Heart right ventricle (tissue), 16 donors: ENCODE measurements at regions not wholly inside any gene's neighbourhood (a gene's known extent, or its start where the extent isn't known, plus 50 kb on each side); places are given as distances from the start of the nearest gene placed in this dataset.

Source experiments
- ATAC-seq, 8 donors: fragments of 200-7000 bp; cut with Tn5 transposase; one replicate each; pipeline ENCODE4 v1.9.1; 2020; ENCODE audit warnings: mild to moderate bottlenecking in 8 of 8, moderate library complexity in 8 of 8, moderate number of reproducible peaks in 1 of 8
- DNase-seq, 2 donors: peaks; one replicate each; pipeline ENCODE4 v3.0.0-alpha.2; 2020
- H3K27ac ChIP-seq, 10 donors: fragments of 200-600 bp; sonication (generic) in 2 of 10; one replicate each; pipeline versions ENCODE4 v1.5.0 to v1.8.0; 2020 to 2022; ENCODE audit warnings: mild to moderate bottlenecking in 3 of 10
- H3K27me3 ChIP-seq, 7 donors: fragments of 200-600 bp; one replicate each; pipeline ENCODE4 v1.8.0; 2021 to 2022; ENCODE audit warnings: mild to moderate bottlenecking in 2 of 7
- H3K36me3 ChIP-seq, 9 donors: fragments of 200-600 bp; sonication (generic) in 1 of 9; one replicate each; pipeline versions ENCODE4 v1.5.0 to v1.8.0; 2020 to 2022; ENCODE audit warnings: mild to moderate bottlenecking in 2 of 9
- H3K4me1 ChIP-seq, 9 donors: fragments of 200-600 bp; sonication (generic) in 1 of 9; one replicate each; pipeline versions ENCODE4 v1.5.0 to v1.8.0; 2020 to 2022; ENCODE audit warnings: mild to moderate bottlenecking in 4 of 9
- H3K4me3 ChIP-seq, 10 donors: fragments of 200-600 bp; sonication (generic) in 2 of 10; one replicate each; pipeline versions ENCODE4 v1.5.0 to v1.8.0; 2020 to 2022; ENCODE audit warnings: mild to moderate bottlenecking in 7 of 10, moderate library complexity in 2 of 10
- H3K9me3 ChIP-seq, 11 donors: fragments of 200-600 bp in 10 of 11; sonication (generic) in 2 of 11; one replicate each; pipeline versions ENCODE4 v1.5.0 to v1.8.0; 2013 to 2022; ENCODE audit warnings: mild to moderate bottlenecking in 2 of 11, control low read depth in 1 of 11, moderate library complexity in 1 of 11
- CTCF ChIP-seq, 9 donors: fragments of 200-600 bp; sonication (generic) in 2 of 9; IDR thresholded peaks; one replicate each; pipeline versions ENCODE4 v1.5.0 to v1.8.0; 2021 to 2022; ENCODE audit warnings: antibody characterized with exemption in 9 of 9, mild to moderate bottlenecking in 5 of 9, moderate library complexity in 1 of 9
- WGBS, 2 donors: extraction: QIAGEN DNeasy Blood & Tissue Kit; methylation state at CpG; one replicate each; pipeline ENCODE4 v1.1.7; 2013; ENCODE audit warnings: inconsistent platforms in 1 of 2; 5-methylcytosine and 5-hydroxymethylcytosine counted together
- intact Hi-C, 10 donors: fragments of 100-400 bp; cut with DNase I; formaldehyde crosslinking; loops; one replicate each; pipeline versions ENCODE4 v1.11.1 to v1.14.2; 2022
- donor health status: Arrhythmogenic right ventricular cardiomyopathy.
- donor health status: ischemic (EF 13 %, LVEDD 7.1; RV severe dilation, severe dysfunction).
- donor health status: healthy with polysubstance abuse.
- donor health status: DM: no; HTN: yes; CAD: no.
- donor health status: DM: no; HTN: no; CAD: no.
- donor health status: ischemic (EF 25% LVEDD 6.9; RV normal size, moderate dysfunction).
- donor health status: ischemic (EF 25% LVEDD 5.7; RV mildly dilated, moderate dysfunction).
- donor health status: healthy.
- donor health status: DM: yes; HTN: yes; CAD: no.
- donor health status: Ischemic cardiomyopathy.
- donor health status: ischemic (EF 35%, LVEDD 5.7; RV mildly dilated, moderate dysfunction).
- donor health status: nonischemic (EF 11% LVEDD 7.7; RV severe dilation, severe dysfunction).
- donor health status: DM: yes; HTN: yes; CAD: no.
- donor health status: PGD.
- donor health status: ischemic (EF 29% LVEDD 5.4; RV normal size, mild dysfunction).
- donor health status: nonischemic (EF 23%, LVEDD 6.1; RV moderate dilation, normal function).

GRCh38 chr4:154035341-154035740 lies 246.5 kb upstream of the SFRP2 start:
- Histone ChIP-seq H3K4me1 (no peaks in the 10 kb centered on the region), H3K4me3 (no peak overlapping the region), H3K27ac (no peak overlapping the region), H3K27me3 (peaks cover 0 to 17% (median 0%) of the 10 kb centered on the region in 7 donors), H3K36me3 (no peaks in the 10 kb centered on the region), H3K9me3 (peaks cover 0 to 14% (median 0%) of the 10 kb centered on the region in 11 donors)
- DNase-seq (no peak), ATAC-seq (no peak)
- WGBS, 2 donors: 78 to 93% methylated on average over 1 of the region's 1 CpG
- intact Hi-C loops: no loop called here
- no peak for TF ChIP-seq CTCF (IDR thresholded peaks at IDR 0.05)

GRCh38 chr4:154033921-154034320 lies 245.0 kb upstream of the SFRP2 start:
- no peaks in the 10 kb centered on the region for H3K36me3 ChIP-seq
- ATAC-seq (no peak), DNase-seq (no peak)
- WGBS, 2 donors: 64 to 67% methylated on average over 3 of the region's 3 CpGs
- H3K4me1 ChIP-seq: no peaks in the 10 kb centered on the region
- no peak for TF ChIP-seq CTCF (IDR thresholded peaks at IDR 0.05)
- H3K27me3 ChIP-seq: peaks cover 0 to 17% (median 0%) of the 10 kb centered on the region in 7 donors
- H3K9me3 ChIP-seq: peaks cover 0 to 14% (median 0%) of the 10 kb centered on the region in 11 donors
- no peak overlapping the region for H3K27ac ChIP-seq
- no peak overlapping the region for H3K4me3 ChIP-seq
- intact Hi-C loops: no loop called here

DNA sequence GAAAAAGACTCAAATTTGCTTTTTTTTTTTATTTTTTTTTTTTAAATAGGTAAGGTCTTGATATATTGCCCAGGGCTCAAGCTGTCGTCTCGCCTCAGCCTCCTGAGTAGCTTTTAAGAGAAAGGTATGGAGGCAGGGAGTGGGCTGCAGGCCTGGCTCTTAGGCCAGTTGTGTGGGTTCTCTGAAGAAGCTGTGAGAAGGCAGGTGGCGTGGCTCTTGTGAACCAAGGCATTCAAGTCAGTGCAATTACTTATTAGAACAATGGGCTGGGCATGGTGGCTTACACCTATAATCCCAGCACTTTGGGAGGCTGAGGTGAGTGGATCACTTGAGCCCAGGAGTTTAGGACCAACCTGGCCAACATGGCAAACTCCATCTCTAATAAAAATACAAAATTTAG lies 244.0 kb upstream of the SFRP2 start:
- H3K27ac ChIP-seq: no peak overlapping the region
- 88 to 89% methylated on average over 3 of the region's 3 CpGs for WGBS, 2 donors
- peaks cover 0 to 17% (median 0%) of the 10 kb centered on the region in 7 donors for H3K27me3 ChIP-seq
- H3K4me3 ChIP-seq: no peak overlapping the region
- intact Hi-C loops: no loop called here
- DNase-seq (no peak), ATAC-seq (no peak)
- no peaks in the 10 kb centered on the region for H3K4me1 ChIP-seq
- no peak for TF ChIP-seq CTCF (IDR thresholded peaks at IDR 0.05)
- no peaks in the 10 kb centered on the region for H3K36me3 ChIP-seq
- peaks cover 0 to 14% (median 0%) of the 10 kb centered on the region in 11 donors for H3K9me3 ChIP-seq

DNA sequence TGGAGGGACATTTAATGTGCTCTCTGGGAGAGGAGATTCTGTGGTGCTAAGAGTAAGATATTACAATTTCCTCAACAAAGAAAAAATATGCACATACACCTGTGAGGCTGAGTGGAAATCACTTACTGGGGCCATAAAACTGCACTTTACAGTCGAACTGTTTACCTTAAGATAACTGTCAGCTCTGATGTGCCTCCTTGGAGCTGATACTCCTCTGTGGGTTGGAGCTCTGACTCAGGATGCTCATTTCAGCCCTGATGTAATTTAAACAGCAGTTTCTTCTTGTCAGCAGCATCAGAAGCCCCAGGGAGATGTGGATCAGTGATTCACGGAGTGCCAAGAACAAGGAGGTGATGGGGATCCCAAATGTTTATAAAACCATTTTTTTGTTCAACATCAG lies 241.9 kb upstream of the SFRP2 start:
- intact Hi-C loops: no loop called here
- Histone ChIP-seq H3K4me3 (no peak overlapping the region), H3K36me3 (no peaks in the 10 kb centered on the region), H3K9me3 (peaks cover 0 to 14% (median 0%) of the 10 kb centered on the region in 11 donors), H3K27me3 (peaks cover 0 to 11% (median 0%) of the 10 kb centered on the region in 7 donors), H3K27ac (no peak overlapping the region), H3K4me1 (no peaks in the 10 kb centered on the region)
- 42 to 50% methylated on average over 2 of the region's 2 CpGs for WGBS, 2 donors
- DNase-seq (no peak), ATAC-seq (no peak)
- TF ChIP-seq CTCF (IDR thresholded peaks at IDR 0.05): no peak
